HFFc6 (cell line): ENCODE measurements at regions not wholly inside any gene's neighbourhood (a gene's known extent, or its start where the extent isn't known, plus 50 kb on each side); places are given as distances from the start of the nearest gene placed in this dataset.
A peak's percentile ranks its signal among the peaks of the same experiment; 100 is the strongest.

ENCODE experiments used
- DNase-seq: peaks from one replicate; pipeline ENCODE4 v3.0.0-alpha.2; 2018
- H3K27ac Mint-ChIP-seq: 2 replicates; pipeline ENCODE4 v1.8.0; 2020; ENCODE audit warnings: mild to moderate bottlenecking, mixed read lengths
- H3K27me3 Mint-ChIP-seq: 2 replicates; pipeline ENCODE4 v1.8.0; 2021; ENCODE audit warnings: mild to moderate bottlenecking, moderate library complexity, mixed read lengths; ENCODE audit not compliant: insufficient read depth
- H3K36me3 Mint-ChIP-seq: 2 replicates; pipeline ENCODE4 v1.8.0; 2021; ENCODE audit warnings: low read depth, mixed read lengths
- H3K4me1 Mint-ChIP-seq: 2 replicates; pipeline ENCODE4 v1.8.0; 2020; ENCODE audit warnings: low read depth, mixed read lengths
- H3K4me3 Mint-ChIP-seq: 2 replicates; pipeline ENCODE4 v1.8.0; 2020; ENCODE audit warnings: mild to moderate bottlenecking, moderate library complexity, mixed read lengths
- H3K9me3 Mint-ChIP-seq: 2 replicates; pipeline ENCODE4 v1.8.0; 2020; ENCODE audit warnings: mild to moderate bottlenecking, mixed read lengths
- CTCF ChIP-seq: fragments of 200-600 bp; sonication (generic); IDR thresholded peaks from 2 replicates; pipeline ENCODE4 v1.5.0; 2021; ENCODE audit warnings: antibody characterized with exemption, mild to moderate bottlenecking

DNA sequence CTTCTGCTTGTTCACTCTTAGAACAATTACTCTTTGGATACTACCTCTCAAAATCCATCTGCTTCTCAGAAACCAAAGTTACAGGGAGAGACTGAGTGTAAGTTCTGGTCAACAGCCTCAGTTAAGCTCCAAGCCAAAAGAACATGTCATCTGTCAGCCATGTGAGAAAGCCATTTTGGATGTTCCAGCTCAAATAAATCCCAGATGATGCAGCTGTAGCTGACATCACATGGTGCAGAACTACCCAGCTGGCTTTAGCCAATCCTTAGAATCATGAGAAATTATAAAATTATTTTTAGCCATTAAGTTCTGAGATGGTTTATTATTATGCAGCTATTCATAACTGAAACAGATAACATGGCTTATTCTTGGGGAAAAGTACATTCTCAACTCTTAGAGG, 696.0 kb downstream of the ZNF385D start:
- Mint-ChIP-seq H3K9me3 (no peaks in the 10 kb centered on the region), H3K4me3 (no peak overlapping the region), H3K27me3 (no peaks in the 10 kb centered on the region), H3K36me3 (no peaks in the 10 kb centered on the region), H3K4me1 (peaks cover 31% of the 10 kb centered on the region; the same call in 1 of the 2 replicates), H3K27ac (no peak overlapping the region)
- no peak for DNase-seq
- no peak for TF ChIP-seq CTCF

DNA sequence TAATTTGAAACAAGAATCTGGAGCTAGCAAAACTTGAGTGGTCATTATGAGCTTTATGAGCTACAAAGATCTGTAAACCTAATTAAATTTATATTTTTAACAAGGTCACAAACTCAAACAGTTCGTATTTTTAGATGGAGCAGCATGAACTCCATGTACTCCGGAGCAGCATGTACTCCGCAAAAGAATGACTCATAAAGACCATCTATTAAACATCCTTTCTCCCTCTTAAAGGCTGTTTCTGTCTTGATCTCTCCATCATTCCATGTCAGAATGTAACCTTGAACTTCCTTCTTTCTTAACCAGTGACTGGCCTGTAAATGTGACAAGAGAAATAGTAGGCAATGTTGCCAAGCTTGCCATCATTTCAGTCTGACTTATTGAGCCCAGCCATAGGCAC, 696.9 kb downstream of the ZNF385D start:
- no peak for TF ChIP-seq CTCF
- DNase-seq: no peak
- Mint-ChIP-seq H3K9me3 (no peaks in the 10 kb centered on the region), H3K4me3 (no peak overlapping the region; the same call in 1 of the 2 replicates), H3K4me1 (peaks cover 33% of the 10 kb centered on the region; the same call in 1 of the 2 replicates), H3K36me3 (no peaks in the 10 kb centered on the region), H3K27ac (no peak overlapping the region), H3K27me3 (no peaks in the 10 kb centered on the region)

GRCh38 chr3:21049334-21050062, 701.5 kb downstream of the ZNF385D start:
- H3K4me1 Mint-ChIP-seq: peaks cover 39% of the 10 kb centered on the region; the same call in 1 of the 2 replicates
- no peaks in the 10 kb centered on the region for H3K27me3 Mint-ChIP-seq
- TF ChIP-seq CTCF: no peak
- no peaks in the 10 kb centered on the region for H3K9me3 Mint-ChIP-seq
- no peak overlapping the region for H3K27ac Mint-ChIP-seq
- H3K4me3 Mint-ChIP-seq: peak overlapping the region; percentile 35; the same call in 1 of the 2 replicates
- no peaks in the 10 kb centered on the region for H3K36me3 Mint-ChIP-seq
- DNase-seq: no peak

DNA sequence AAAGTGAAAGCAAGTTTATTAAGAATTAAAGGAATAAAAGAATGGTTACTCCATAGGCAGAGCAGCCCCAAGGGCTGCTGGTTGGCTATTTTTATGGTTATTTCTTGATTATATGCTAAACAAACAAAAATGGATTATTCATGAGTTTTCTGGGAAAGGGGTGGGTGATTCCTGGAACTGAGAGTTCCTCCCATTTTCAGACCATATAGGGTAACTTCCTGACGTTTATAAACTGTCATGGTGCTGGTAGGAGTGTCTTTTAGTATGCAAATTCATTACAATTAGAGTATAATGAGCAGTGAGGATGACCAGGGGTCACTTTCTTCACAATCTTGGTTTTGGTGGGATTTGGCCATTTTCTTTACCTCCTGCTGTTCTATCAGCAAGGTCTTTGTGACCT, 707.9 kb downstream of the ZNF385D start:
- no peak for TF ChIP-seq CTCF
- Mint-ChIP-seq H3K36me3 (no peaks in the 10 kb centered on the region), H3K4me1 (peaks cover 19% of the 10 kb centered on the region; the same call in 1 of the 2 replicates), H3K27ac (no peak overlapping the region), H3K4me3 (no peak overlapping the region), H3K9me3 (no peaks in the 10 kb centered on the region), H3K27me3 (no peaks in the 10 kb centered on the region)
- DNase-seq: no peak

- Mint-ChIP-seq H3K27me3 (no peaks in the 10 kb centered on the region), H3K9me3 (no peaks in the 10 kb centered on the region)
- TF ChIP-seq CTCF: no peak
These were observed 708.8 kb downstream of the ZNF385D start for GRCh38 chr3:21042184-21042583.

More at GRCh38 chr3:21042184-21042583, 708.8 kb downstream of the ZNF385D start:
- H3K27ac Mint-ChIP-seq: no peak overlapping the region
- H3K4me3 Mint-ChIP-seq: no peak overlapping the region
- peaks cover 13% of the 10 kb centered on the region; the same call in 1 of the 2 replicates for H3K4me1 Mint-ChIP-seq
- no peaks in the 10 kb centered on the region for H3K36me3 Mint-ChIP-seq
- DNase-seq: no peak
